ENCODE measurements at regions not wholly inside any gene's neighbourhood (a gene's known extent, or its start where the extent isn't known, plus 50 kb on each side); places are given as distances from the start of the nearest gene placed in this dataset.

DNA sequence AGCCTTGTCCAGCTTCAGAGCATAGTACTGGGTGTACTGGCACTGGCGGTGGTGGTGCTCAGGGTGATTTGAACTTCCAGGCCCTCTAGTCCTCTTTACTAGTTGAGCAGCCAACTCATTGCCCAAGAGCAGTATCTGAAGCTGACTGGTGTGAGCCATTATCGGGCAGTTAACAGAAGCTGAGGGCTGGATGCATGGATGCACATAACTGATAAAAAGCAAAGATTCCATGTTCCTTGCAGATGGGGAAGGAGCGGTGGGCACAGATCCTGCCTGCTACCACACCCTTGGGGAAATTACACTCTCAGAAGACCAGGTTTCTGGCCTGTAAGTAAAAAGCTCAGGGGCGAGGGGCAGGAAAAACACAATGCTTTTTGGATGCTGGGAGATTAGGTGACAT is 499.4 kb upstream of the ARGLU1 start:
- H3K36me3 ChIP-seq (ENCODE audit: control insufficient read depth, insufficient read depth, low read length) = no peaks in the 10 kb centered on the region
- H3K4me3 ChIP-seq (replicated peaks; ENCODE audit: low read depth, low read length) = no peak overlapping the region
- H3K27me3 ChIP-seq (replicated peaks; ENCODE audit: control insufficient read depth, insufficient read depth, low read length) = no peaks in the 10 kb centered on the region
- no peak for DNase-seq (ENCODE audit: extremely low read depth, insufficient read length)
- TF ChIP-seq, protein P1, sequence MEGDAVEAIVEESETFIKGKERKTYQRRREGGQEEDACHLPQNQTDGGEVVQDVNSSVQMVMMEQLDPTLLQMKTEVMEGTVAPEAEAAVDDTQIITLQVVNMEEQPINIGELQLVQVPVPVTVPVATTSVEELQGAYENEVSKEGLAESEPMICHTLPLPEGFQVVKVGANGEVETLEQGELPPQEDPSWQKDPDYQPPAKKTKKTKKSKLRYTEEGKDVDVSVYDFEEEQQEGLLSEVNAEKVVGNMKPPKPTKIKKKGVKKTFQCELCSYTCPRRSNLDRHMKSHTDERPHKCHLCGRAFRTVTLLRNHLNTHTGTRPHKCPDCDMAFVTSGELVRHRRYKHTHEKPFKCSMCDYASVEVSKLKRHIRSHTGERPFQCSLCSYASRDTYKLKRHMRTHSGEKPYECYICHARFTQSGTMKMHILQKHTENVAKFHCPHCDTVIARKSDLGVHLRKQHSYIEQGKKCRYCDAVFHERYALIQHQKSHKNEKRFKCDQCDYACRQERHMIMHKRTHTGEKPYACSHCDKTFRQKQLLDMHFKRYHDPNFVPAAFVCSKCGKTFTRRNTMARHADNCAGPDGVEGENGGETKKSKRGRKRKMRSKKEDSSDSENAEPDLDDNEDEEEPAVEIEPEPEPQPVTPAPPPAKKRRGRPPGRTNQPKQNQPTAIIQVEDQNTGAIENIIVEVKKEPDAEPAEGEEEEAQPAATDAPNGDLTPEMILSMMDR (IDR thresholded peaks at IDR 0.05; ENCODE audit: insufficient read depth, low read length, poor library complexity, severe bottlenecking) = no peak

DNA sequence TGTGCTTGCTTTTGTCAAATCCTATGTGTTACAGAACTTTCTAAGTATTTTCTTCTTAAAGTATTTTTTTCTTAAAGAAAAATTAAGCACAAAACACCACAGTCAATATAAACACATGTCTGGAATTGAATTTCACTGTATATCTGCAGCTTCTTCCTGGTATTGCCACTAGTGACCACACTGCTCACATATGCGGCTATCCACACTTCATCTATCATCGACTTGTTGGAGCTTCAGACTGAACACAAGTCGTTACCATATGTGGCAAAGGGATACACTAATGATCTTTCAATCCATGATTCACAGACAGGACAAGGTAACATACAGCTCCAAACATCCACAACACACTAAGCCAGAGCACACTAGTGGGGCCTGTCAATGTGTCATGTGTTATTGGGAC is 498.4 kb upstream of the ARGLU1 start:
- TF ChIP-seq, protein P1 (IDR thresholded peaks at IDR 0.05; ENCODE audit: insufficient read depth, low read length, poor library complexity, severe bottlenecking) = no peak
- no peaks in the 10 kb centered on the region for H3K36me3 ChIP-seq (ENCODE audit: control insufficient read depth, insufficient read depth, low read length)
- H3K4me3 ChIP-seq (replicated peaks; ENCODE audit: low read depth, low read length) = no peak overlapping the region
- no peak for DNase-seq (ENCODE audit: extremely low read depth, insufficient read length)
- no peaks in the 10 kb centered on the region for H3K27me3 ChIP-seq (replicated peaks; ENCODE audit: control insufficient read depth, insufficient read depth, low read length)

DNA sequence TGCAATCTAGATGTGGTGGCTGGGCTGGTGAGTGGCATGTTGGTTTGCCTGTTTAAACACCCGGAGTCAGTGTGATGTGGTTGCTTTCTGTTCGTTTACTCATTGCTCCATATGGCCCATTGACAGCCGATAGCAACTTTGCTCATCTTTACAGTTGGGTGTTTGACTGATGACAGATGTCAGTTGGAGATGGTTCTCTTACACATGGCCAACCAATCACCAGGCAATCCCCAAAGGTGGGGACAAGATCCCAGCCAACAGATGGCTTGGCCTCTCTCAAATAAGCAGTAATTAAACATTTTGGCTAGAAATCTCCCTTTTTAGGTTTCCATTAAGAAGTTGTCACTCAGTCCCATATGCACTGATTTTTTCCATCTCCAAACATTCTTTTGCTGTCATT is 497.1 kb upstream of the ARGLU1 start:
- no peak overlapping the region for H3K4me3 ChIP-seq (replicated peaks; ENCODE audit: low read depth, low read length)
- H3K36me3 ChIP-seq (ENCODE audit: control insufficient read depth, insufficient read depth, low read length) = no peaks in the 10 kb centered on the region
- TF ChIP-seq, protein P1 (IDR thresholded peaks at IDR 0.05; ENCODE audit: insufficient read depth, low read length, poor library complexity, severe bottlenecking) = no peak
- no peaks in the 10 kb centered on the region for H3K27me3 ChIP-seq (replicated peaks; ENCODE audit: control insufficient read depth, insufficient read depth, low read length)
- DNase-seq (ENCODE audit: extremely low read depth, insufficient read length) = no peak

DNA sequence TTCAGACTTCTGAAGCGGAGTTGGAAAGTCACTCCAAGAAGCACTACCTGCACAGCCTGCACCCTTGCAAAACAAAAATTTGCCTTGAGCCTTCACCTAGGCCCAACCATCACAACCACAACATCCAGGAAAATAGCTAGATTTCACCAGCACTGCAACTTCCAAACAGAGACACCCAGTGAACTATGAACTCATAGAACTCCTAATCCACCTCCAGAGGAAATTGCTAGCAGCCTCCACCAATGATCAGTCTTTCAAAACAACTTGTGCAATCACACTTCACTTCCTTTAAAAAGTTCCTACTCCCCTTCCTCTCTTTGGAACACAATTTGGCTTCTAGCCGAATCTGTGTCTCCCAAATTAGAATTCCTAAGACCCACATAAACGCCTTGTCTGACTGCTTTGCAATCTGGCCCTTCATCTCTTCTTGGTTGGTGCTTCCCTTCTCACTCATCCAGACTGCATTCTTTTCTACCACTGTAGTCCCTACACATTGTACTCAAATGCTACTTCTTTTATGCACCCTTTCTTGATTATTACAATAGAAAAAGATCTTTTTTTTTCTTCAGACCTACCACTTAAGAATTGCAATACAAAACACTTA is 489.2 kb upstream of the ARGLU1 start:
- no peaks in the 10 kb centered on the region for H3K36me3 ChIP-seq (ENCODE audit: control insufficient read depth, insufficient read depth, low read length)
- no peak for DNase-seq (ENCODE audit: extremely low read depth, insufficient read length)
- H3K4me3 ChIP-seq (replicated peaks; ENCODE audit: low read depth, low read length) = no peak overlapping the region
- H3K27me3 ChIP-seq (replicated peaks; ENCODE audit: control insufficient read depth, insufficient read depth, low read length) = no peaks in the 10 kb centered on the region
- TF ChIP-seq, protein P1 (IDR thresholded peaks at IDR 0.05; ENCODE audit: insufficient read depth, low read length, poor library complexity, severe bottlenecking) = no peak

DNA sequence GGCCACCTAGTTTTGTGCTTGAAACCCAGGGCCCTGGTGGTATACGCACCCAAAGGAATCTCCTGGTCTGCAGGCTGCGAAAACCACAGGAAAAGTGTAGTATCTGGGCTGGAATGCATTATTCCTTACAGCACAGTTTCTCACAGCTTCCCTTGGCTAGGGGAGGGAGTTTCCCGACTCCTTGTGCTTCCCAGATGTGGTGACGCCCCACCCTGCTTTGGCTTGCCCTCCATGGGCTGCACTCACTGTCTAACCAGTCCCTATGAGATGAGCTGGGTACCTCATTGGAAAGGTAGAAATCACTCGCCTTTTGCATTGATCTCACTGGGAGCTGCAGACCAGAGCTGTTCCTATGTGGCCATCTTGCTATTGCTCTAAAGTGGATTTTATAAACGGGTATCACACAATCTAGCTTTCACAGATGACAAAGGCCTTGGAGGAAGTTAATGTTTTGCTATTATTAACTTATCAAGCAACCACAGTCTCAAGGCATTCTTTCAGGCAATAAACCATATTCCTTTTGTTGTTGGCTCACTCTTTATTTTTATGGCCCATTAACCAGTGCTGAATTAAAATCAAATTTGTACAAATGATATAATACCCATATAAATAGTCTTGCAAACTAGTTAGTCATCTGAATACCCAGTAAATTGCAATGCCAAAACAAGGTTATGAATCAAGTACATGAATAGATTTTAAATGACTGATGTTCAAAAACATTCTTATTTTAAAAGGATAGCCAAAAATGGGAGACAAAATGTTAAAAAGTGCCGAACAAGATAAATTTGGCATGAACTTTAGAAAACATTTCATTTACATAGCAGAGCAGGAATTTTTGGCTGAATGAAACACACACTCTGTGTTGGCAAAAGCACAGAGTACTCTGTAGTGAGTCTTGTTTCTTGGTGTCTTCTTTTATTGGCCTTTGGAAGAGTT is 475.4 kb upstream of the ARGLU1 start:
- TF ChIP-seq, protein P1 (IDR thresholded peaks at IDR 0.05; ENCODE audit: insufficient read depth, low read length, poor library complexity, severe bottlenecking) = no peak
- Histone ChIP-seq H3K4me3 (replicated peaks; ENCODE audit: low read depth, low read length) (no peak overlapping the region), H3K36me3 (ENCODE audit: control insufficient read depth, insufficient read depth, low read length) (no peaks in the 10 kb centered on the region), H3K27me3 (replicated peaks; ENCODE audit: control insufficient read depth, insufficient read depth, low read length) (no peaks in the 10 kb centered on the region)
- no peak for DNase-seq (ENCODE audit: extremely low read depth, insufficient read length)
